SH-SY5Y (cell line): ENCODE measurements at regions not wholly inside any gene's neighbourhood (a gene's known extent, or its start where the extent isn't known, plus 50 kb on each side); places are given as distances from the start of the nearest gene placed in this dataset.

Experiments used
- GATA2 ChIP-seq: IDR thresholded peaks from 2 replicates; pipeline ENCODE4 v1.6.1; 2011; ENCODE audit warnings: mild to moderate bottlenecking, low read depth, low read length
- GATA3 ChIP-seq: IDR thresholded peaks from 2 replicates; pipeline ENCODE4 v1.6.1; 2011; ENCODE audit warnings: low read depth, mild to moderate bottlenecking, low read length, moderate library complexity

- TF ChIP-seq GATA2 (no peak), GATA3 (no peak)
Measured at GRCh38 chr11:25597696-25598095, 734.2 kb upstream of the ANO3 start.
